ENCODE measurements at regions not wholly inside any gene's neighbourhood (a gene's known extent, or its start where the extent isn't known, plus 50 kb on each side); places are given as distances from the start of the nearest gene placed in this dataset.

- DNase-seq (ENCODE audit: extremely low read depth, low read depth): no peak
- no peak overlapping the region for H3K4me3 ChIP-seq (replicated peaks; ENCODE audit: low read depth, low read length)
- TF ChIP-seq CTCF (IDR thresholded peaks at IDR 0.05; ENCODE audit: low read depth, low read length, missing control alignments): no peak
Observed at GRCh38 chr1:244162786-244163530, 111.9 kb downstream of the ZBTB18 start.

DNA sequence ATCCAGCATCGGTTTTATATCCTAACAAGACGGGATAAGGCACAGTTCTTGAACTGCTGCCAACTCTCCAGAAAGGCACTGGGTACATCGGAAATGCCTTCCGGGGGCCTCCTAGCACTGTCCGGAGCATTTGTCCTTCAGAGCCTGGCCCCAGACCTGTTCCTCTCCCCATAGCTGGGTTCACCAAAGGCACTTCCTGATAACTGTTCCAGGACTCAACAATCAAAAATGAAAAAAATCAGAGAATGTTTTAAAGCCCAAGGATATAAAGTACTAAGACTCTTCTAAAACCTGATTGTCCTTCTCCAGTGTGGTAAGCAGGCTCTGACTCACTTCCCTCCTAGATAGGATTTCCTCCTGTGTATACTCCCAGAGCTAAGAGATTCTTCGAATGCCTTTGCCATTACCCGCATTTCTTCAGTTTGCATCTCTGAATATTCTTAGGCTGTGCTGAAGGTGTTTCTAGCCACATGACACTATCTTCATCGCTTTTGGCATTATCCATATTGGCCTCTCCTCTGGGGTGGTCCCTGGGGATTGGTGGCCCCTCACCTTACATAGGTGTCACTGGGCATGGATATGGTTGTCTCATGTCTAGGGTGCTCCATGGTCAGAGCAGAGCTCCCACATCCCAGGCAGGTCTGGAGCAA lies 112.9 kb downstream of the ZBTB18 start:
- TF ChIP-seq CTCF (IDR thresholded peaks at IDR 0.05; ENCODE audit: low read depth, low read length, missing control alignments): no peak
- H3K4me3 ChIP-seq (replicated peaks; ENCODE audit: low read depth, low read length): no peak overlapping the region
- DNase-seq (ENCODE audit: extremely low read depth, low read depth): peak; percentile 94

DNA sequence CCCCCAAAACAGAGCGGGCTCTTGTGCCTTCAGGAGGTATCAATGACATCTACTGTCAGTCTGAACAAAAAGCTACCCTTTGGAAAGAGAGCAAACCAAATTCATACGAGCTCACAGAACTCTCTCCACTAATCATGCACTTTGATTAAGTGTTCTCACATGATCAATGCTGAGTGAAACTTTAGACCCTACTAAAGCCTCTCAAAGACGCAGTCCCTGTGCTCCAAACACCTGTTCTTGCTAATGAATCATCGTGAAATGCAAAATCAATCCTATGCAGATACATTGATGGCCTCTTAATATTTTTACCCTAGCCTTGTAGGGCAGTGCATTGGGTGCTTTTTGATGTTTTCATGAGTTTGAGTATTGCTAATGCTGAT lies 113.4 kb downstream of the ZBTB18 start:
- DNase-seq (ENCODE audit: extremely low read depth, low read depth): no peak
- TF ChIP-seq CTCF (IDR thresholded peaks at IDR 0.05; ENCODE audit: low read depth, low read length, missing control alignments): no peak
- H3K4me3 ChIP-seq (replicated peaks; ENCODE audit: low read depth, low read length): no peak overlapping the region

DNA sequence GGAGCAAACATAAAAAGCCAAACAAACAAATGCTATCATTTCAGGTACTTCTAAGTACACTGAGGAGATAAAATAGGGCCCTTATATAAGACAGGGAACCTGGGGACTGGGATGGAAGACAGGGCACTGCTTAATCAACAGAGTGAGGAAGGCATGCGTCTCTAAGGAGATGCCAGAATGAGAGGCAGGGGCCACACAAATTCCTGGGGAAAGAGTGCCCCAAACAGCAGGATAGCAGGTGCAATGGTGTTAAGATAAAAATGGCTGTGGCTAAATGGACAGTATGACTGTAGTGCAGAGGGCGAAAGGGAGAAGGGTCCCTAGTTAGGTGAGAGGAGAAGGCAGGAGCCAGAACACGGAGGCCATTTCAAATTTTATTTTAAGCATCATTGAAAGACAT lies 113.9 kb downstream of the ZBTB18 start:
- DNase-seq (ENCODE audit: extremely low read depth, low read depth): no peak
- no peak for TF ChIP-seq CTCF (IDR thresholded peaks at IDR 0.05; ENCODE audit: low read depth, low read length, missing control alignments)
- no peak overlapping the region for H3K4me3 ChIP-seq (replicated peaks; ENCODE audit: low read depth, low read length)

GRCh38 chr1:244165701-244166100 lies 114.6 kb downstream of the ZBTB18 start:
- H3K4me3 ChIP-seq (replicated peaks; ENCODE audit: low read depth, low read length): no peak overlapping the region
- no peak for TF ChIP-seq CTCF (IDR thresholded peaks at IDR 0.05; ENCODE audit: low read depth, low read length, missing control alignments)
- no peak for DNase-seq (ENCODE audit: extremely low read depth, low read depth)

GRCh38 chr1:244171241-244171985 lies 120.3 kb downstream of the ZBTB18 start:
- no peak for DNase-seq (ENCODE audit: extremely low read depth, low read depth)
- no peak overlapping the region for H3K4me3 ChIP-seq (replicated peaks; ENCODE audit: low read depth, low read length)
- no peak for TF ChIP-seq CTCF (IDR thresholded peaks at IDR 0.05; ENCODE audit: low read depth, low read length, missing control alignments)
